ENCODE measurements at regions not wholly inside any gene's neighbourhood (a gene's known extent, or its start where the extent isn't known, plus 50 kb on each side); places are given as distances from the start of the nearest gene placed in this dataset.

GRCh38 chr14:77989441-77989991 is 180.7 kb upstream of the NRXN3 start:
- no peak for TF ChIP-seq CTCF (IDR thresholded peaks at IDR 0.05; ENCODE audit: insufficient read depth, low read length, poor library complexity, severe bottlenecking)
- no peak for TF ChIP-seq EZH2phosphoT487 (conservative IDR thresholded peaks at IDR 0.05; ENCODE audit: low read length)

All from SU-DHL-6 (cell line).